Anterior cingulate cortex (tissue), 58 donors: ENCODE measurements at regions not wholly inside any gene's neighbourhood (a gene's known extent, or its start where the extent isn't known, plus 50 kb on each side); places are given as distances from the start of the nearest gene placed in this dataset.
A peak's percentile ranks its signal among the peaks of the same experiment; 100 is the strongest.

Experiments used
- DNase-seq, 58 donors: peaks; one replicate each; lab custom pipeline; 2025; lab: John Stamatoyannopoulos, UW

DNA sequence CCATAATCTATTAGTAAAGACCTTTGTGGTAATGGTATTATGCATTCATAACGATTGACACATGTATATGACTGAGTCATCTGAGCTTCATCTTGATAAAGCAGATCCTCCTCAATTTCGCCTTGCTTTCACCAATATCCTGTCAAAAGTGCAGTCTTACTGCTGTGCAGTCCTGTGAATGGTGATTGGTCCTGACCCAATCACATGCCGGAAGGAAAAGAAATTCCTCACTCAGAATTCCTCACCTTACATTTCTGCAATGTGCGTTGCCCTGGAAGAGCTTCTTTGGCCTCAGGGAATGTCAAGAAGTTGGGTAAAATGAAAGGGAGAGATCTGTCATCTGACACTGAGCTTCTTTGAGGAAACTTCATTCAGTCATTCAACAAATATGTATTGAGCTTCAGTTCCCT lies 121.0 kb upstream of the TSPAN2 start:
- DNase-seq: no peak

DNA sequence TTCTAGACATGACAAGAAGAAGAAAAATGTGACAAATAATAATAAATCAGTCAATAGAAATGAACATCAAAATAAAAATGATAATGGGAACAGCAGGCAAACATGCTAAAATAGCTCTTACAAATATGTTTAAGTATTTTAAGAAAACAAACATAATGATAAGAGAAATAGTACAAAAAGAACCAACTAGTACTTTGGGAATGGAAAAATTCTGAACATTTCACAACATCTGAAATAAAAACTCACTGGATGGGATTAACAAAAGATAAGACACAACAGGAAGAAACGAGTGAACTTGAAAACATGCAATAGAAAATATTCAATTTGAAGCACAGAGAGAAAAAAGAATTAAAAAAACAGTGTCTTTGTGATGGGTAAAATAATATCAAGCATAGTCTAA lies 115.2 kb upstream of the TSPAN2 start:
- no peak for DNase-seq

DNA sequence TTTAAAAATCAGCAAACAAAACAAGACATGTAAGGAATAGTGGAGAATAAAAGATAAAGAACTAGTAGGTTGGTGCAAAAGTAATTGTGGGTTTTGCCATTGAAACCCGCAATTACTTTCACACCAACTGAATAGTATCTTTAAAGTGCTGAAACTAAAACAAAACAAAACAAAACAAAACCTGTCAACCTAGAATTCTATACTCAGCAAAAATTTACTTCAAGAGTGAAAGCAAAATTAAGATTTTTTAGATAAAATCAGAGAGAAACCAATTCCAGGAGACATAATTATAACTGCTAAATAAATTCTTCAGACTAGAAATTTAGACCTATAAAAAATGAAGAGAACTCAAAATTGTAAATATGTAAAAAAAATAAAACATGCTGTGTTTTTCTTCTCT lies 114.0 kb upstream of the TSPAN2 start:
- no peak for DNase-seq

DNA sequence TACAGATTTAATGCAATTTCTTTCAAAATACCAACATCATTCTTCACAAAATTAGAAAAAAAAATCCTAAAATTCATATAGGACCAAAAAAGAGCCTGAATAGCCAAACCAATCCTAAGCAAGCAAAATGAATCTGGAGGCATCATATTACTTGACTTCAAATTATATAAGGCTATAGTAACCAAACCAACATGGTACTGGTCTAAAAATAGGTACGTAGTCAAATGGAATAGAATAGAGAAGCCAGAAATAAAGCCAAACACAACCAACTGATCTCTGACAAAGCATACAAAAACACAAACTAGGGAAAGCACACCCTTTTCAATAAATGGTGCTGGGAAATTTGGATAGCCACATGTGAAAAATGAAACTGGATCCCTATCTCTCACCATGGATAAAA lies 112.3 kb upstream of the TSPAN2 start:
- no peak for DNase-seq

DNA sequence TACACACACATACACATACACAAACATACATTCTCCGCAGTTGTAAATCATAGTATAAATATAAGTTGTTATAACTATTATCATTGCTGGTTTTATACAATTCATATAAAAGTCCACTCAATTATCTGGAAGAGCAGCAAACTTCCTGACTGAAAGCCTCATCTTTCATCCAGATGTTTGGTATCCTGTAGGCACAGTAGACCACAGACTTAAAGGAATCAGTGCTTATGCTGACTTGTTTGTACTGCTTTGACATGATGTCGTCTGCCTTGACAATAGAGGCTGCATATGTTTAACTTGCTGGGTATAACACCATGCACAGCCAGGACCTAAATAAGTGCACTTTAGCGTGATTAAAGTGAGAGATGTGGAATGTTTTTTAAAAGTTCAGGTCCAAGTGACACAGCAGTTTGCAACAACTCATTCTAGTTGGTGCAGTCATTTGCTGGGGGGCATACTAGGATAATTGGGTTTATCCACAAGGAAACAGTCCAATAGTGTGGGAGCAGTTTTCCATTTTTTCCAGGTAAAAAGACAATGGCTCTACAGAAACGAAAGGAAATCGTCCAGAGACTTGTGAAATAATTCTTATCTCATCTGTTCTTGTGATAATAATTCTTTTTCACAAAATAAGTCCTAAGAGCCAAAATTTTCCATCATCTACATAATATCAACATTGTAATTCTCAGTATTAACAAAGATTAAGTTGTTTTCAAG lies 110.3 kb upstream of the TSPAN2 start:
- DNase-seq: no peak

DNA sequence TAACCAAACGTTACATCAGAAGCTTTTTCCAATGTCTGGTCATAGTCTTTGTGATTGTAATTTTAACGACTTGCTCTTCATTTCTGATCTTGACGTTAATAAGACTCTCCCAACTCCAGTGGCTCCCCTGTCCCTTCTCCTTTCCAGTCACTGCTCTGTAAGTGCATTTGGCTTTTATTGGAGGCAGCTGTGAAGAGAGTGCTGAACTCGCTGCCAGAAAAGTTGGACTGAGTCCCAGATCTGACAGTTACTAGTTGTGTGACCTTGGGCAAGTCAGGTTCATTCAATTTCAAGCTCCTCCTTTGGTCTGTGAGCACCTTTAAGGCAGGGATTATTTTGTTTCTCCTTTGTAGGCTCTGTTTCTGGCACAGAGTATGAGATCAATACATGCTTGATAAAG lies 109.6 kb upstream of the TSPAN2 start:
- DNase-seq: no peak

DNA sequence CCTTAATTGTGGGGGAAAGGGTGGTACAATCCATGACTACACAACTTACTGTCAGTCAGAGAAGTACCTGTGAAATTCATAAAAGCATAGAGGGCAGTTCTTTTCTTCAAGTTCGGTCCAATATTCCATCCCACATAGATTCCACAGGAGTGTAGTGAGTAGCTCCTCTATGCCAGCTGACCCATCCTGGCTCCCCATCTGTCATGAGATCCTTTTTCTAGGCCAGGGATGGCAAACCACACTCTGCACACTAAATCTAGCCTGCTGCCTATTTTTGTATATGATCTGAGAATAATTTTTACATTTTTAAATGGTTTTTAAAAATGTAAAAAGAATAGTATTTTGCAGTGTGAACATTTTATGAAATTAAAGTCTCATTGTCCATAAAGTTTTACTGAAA lies 107.0 kb upstream of the TSPAN2 start:
- no peak for DNase-seq

DNA sequence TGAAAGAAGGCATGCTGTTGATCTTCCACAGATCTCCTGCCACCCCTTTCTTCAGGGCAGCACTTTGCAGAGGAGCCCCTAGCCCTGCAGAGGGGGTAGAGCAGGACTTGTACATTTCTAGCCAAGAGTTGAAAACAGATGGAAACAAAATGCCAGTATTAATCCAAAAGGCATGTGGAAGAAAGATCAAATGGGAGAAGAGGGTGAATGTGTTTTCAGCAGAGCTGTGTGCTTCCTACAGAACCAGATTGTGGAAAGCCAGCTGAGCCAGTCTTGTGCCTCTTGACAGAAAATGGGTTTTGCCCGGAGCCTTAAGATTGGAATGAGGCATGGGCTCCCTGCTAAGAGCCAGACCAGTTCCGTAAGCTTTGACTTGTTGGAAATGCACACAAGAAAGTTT lies 105.2 kb upstream of the TSPAN2 start:
- DNase-seq: no peak

DNA sequence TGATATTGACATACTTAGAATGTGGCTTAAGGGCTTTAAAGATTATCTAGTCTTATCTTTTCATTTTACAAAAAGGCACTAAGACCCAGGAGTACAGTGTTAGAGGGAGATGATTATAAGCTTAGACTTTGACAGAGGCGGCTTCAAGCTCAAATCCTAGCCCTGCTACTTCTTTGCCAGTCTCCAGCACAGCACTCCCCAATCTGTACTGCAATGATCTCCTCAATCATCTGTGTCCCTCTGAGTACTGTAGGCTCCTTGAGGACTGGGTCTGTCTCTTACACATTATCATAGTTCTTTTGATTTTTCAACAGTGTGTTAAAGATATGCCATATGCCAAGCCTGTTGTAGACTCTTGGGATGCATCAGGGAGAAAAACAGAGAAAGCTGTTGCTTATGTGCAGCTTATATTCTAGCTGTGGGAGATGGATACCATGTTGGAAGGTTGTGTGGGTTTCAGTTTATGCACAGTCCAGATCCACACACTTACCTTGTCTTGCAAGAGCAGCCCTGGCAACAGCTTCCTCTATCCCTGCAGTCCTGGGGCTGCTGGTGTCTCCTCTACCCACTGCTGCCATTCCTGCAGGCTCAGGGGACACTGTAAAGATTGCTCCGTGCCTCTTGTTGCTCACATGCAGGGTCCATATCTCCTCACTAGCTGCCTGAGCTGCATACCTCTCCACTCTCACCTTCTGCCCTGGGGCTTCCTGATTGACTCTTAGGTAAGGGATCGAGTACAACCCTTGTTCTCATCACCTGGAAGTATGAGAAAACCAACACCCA lies 103.9 kb upstream of the TSPAN2 start:
- DNase-seq: peak in 1 of 58 donors; percentile 11

DNA sequence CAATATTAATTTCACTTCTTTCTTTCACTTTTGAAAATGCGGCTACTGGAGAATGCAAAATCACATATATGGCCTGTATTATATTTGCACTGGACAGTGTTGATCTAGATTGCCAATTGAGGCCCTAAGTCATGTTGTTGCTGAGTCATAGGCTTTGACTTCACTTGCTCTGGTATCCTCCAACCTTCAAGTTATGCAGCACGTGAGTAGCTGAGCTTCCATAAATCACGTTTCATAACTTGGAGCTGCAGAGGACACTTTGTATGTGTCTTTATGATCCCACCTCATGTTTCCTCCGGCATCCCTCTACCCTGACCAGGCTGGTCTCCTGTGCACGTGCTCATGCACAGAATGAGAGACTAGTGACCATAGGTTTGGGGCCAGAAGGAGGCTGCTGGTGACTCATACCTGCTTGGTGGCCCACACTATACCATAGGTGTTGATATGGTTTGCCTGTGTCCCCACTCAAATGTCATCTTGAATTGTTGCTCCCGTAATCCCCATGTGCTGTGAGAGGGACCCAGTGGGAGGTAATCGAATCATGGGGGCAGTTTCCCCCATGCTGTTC lies 103.0 kb upstream of the TSPAN2 start:
- DNase-seq: no peak

DNA sequence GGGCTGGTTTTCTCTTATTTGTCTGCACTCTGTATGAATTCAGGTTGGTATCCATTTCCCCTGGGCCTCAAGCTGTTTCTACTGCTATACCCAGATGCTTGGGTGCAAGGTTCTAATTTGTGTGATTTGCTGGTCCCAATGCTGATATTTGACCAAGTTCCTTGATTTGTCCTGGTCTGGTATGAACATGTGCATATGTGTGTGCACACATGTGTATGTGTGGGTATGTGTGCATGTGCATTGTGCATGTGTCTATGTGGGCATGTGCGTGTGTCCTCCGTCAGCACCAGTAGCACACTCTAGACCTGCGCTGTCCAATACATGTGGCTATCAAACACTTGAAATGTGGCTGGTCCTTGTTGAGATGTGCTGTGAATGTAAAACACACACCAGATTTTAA lies 102.4 kb upstream of the TSPAN2 start:
- DNase-seq: no peak

DNA sequence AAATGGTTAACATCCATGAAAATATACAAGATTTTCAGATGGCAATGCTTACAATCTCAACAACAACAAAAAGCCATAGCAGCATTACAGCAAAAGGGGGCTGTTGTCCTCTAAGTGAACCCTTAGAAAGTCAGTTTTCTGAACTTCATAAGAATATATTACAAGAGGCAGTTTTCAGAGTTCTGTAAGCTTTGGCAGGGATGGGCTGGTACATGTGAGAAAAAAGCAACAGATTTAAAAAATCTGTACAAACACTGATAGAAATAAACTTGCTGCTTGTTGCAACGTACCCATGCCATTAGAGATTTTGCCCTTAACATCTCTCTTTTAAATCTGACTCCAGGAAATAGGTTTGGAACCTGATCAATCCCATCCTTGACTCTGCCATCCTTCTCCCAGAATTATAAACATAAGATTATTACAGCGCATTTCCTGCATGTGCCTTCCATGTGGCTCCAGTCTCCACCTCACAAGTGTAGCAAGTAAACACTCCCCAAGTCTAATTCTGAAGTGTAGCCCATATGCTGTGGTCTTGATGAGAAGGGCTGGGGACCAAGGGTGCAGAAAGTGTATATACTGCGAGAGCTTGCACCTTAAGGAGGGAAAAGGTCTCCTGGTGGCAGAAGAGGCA lies 101.4 kb upstream of the TSPAN2 start:
- DNase-seq: no peak

DNA sequence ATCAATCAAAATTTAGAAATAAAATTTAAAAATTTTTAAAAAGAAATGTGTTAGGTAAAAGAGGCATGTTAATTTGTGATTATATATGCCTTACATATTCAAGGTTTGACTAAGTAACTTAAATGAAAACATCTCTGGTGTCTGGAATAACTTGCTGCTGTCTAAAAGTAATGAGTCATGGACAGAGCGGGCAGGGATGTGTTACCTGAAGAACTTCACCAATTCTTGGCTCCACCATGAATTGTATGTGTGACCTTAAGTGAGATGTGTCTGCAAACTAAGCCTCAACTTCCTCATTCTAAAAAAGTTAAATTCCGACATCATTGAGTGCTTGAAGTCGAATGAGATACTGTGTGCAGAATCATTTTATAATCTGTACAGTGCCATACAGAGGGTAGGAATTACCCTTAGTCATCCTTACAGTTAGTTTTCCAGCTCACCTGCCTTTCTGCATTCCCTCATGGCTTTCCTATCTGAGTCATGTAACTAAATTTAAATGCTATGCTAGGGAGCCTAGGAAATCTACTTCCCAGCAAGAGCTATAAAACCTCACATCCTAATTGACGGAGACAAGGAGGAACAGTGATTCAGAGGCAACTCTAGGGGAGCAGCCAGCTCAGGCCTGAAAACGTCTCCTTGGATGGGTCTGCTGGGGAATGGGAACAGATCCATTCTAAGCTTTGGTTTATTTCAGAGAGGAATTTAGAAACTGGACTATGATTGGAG lies 100.7 kb upstream of the TSPAN2 start:
- DNase-seq: peak in 2 of 58 donors; percentile 5 to 25

DNA sequence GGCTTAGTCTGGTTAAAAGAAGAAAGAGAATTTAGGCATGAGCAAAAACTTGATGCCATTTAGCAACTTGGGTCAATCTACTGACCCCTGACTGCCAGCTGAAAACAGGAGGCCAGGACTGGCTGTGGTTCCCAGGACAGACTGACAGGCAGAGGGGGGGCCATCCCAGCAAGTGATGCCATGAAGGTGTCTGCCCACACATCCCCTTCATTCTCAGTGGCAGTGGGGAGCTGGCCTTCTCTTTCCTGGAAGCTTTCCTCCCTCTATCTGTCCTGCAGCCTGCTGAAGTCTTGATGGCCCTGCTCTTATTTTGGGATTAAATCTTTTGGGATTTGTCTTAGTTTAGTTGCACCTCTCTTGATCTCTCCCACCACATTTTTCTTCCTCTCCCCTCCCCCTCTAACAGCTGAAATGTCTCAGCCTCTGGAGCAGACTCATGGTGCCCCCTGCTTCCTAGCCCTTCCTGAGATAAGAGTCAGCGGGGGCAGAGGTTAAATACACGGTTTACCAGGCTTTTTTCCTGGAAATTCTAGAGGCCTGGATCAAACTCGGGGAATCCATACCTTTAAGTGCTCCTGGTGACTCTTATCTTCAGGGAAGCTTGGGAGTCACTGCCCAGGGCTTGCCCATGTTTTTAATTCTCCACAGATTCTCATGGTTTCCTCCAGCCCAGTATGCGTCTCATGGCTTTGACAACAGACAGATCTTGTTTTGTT lies 99.5 kb upstream of the TSPAN2 start:
- DNase-seq: no peak

DNA sequence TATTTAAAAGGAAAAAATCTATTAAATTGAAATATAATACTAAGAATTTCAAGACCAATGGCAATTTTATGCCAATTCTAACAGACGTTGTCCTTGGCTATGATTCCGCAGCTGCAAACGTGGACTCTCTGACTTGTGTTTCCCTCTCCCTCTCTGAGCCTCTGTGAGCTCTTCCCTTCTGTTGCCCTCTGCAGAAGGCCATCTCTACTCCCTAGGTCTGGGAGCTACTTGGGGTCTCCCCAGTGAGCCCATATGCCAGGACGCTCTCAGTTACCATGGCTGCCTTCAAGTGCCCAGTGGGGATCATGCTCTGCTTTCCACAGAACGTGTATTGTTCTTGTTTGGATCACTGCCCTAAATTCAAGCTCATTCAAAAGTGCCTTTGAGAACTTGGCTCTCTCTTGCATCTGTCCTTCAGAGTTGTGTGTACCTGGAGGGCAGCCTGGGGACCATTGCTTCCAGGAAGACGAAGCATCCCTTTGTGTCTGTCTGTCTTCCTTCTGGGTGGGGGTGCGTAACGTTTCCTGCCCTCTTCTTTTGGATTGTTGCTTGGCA lies 97.5 kb upstream of the TSPAN2 start:
- DNase-seq: peak in 7 of 58 donors; percentile 4 to 34 (median 15)

DNA sequence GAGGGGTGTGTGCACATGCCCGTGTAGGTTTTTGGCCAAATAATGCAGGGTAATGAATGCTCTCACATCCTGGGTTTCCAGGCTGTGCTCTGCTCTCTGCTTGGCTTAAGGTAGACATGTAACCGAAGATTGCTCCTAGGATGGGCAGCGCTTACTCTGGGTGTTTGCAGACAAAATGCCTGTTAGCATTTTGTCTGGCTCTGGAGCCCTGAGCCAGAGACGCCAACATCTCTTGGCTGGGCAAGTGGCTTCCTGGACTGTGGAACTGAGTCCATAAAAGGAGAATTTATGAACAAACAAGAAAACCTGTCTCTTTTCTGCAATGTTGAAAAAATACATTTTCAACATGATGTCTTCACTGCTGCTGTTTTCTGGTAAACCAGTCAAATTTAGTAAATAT lies 96.0 kb upstream of the TSPAN2 start:
- DNase-seq: no peak

DNA sequence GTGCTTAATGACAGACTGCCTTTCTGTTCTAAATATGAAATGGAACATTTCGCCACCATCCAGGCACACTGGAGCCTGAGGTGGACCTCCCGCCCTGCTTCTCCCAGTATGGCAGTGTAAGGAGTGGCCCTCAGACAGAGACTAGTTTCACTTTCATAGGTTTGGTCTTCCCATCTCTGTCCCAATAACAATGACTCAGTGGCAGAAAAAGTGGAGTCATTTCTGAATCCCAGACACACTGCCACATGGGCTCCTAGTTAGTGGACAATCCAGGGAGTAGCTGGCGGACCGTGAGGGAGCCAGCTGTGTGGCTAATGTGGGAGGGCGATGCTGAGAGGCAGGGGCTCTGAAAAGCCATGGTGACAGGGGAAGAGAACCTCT lies 95.6 kb upstream of the TSPAN2 start:
- DNase-seq: no peak

DNA sequence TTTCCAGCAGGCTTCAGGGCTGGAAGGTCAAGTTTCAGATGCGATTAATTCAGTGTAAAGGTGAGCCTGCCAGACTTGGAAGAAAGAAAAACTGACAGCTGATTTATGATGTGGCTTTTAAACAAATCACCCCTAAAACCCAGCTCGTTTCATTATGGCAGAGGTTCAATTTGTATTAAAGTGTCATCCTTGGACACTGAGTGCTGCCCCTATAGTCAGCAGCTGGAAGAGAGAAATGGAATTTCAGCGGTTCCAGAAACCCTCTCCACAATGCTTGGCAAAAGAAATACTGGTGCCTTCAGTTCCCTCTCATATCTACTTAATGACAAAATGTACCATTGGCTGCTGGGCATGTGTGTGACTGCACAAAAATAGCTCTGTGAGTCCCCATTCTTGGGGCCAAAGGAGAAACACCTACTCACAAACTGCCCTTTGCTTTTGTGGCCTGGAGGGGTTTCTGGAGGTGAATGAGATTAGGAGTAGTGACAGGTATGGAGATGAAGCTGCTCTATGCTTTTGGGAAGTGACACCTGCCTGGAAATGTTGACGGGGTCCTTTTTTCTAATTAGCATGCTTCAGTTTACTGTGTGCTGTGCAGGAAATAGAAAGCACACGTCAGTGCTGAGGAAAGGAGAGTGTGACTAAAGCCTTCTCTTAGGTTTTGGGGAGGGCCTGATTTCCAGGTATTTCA lies 95.1 kb upstream of the TSPAN2 start:
- DNase-seq: no peak

DNA sequence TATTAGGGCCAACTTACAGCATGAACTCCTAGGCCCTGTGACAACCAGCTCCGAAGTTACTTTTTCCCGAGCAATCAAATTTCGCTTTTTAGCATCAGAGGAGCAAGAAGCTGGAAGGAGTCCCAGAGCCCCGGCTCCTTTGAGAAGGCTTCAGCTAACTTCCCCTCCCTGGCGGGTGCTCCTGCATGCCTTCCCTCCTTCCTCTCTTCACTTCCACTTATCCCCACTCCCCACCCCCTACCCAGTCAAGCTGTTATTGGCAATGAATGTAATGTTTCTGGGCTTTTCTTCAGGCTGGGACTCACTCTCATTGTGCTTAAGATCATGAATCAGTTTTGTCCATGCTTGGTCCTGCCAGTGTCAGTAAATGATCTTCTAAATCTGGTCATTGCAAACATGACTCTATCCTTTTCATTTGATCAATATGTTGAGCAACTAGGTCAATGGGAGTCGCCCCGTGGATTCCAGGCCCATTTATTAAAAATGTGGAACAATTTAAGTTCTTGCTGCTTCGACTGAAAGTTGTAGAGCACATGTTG lies 94.5 kb upstream of the TSPAN2 start:
- peak in 3 of 58 donors; percentile 1 to 19 (median 4) for DNase-seq
